HG03439 (cell line): ENCODE measurements at regions not wholly inside any gene's neighbourhood (a gene's known extent, or its start where the extent isn't known, plus 50 kb on each side); places are given as distances from the start of the nearest gene placed in this dataset.
"Not testable (repeated sequence)": the region's sequence is repeated elsewhere in the genome, so short reads cannot be mapped to it uniquely, and the experiment has no call there.

Experiments used
- ATAC-seq: cut with Tn5 transposase; IDR thresholded peaks from one replicate; pipeline ENCODE4 v1.9.1; 2021; ENCODE audit warnings: mild to moderate bottlenecking, moderate library complexity; ENCODE audit not compliant: unreplicated experiment

DNA sequence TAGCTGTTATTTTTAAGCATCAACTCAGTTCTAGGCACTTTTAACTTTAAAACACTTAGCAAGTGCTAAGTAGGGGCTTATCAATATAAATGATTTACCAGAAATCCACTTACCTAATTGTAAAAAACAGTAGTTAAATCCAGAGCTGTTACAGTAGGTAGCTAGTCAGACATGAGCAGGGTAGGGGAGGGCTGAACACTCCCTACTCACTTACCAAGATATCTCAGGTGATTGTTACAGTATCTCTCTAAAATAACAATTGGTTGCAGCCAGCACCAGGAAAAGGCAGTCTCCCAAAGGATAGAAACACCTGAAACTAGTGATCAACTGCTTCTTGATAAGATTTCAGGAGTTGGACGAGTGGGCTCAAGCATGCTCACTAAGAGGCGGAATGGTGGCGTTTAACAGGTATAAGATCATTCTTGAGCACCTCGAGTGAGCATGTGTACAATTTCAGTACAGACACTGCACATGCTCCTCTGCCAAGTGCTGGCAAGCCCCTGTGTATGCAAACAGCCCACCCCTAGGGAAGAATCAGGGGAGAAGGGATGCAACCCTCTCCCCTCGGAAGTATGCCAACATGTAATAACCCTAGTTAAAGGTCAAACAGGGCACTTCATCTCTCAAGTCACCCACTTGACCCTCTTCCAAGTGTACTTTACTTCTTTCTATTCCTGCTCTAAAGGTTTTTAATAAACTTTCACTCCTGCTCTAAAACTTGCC lies 1113.6 kb upstream of the SEL1L start:
- no peak for ATAC-seq

GRCh38 chr14:82655770-82656169 lies 1122.1 kb upstream of the SEL1L start:
- no peak for ATAC-seq

DNA sequence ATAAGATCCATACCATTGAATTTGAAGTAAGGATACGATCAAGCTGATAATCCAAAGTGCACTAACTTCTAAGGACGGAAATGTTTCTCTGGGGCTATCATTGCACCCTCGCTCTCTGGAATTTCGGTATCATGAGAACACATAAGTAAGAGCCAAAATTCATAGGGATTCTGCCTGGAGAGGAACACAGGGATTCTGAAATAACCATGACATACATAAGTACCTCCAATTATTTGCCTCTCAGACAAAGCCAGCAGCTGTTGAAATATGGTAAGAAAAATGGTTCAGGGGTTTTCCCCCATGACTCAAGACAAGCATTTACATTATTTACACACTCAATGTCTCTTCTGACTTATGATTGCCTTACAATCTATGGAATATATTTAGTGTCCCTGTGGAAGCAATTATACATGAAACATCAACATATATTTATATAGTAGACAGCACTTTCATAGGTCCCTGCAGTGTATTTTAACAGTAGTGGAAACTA lies 1123.6 kb upstream of the SEL1L start:
- no peak for ATAC-seq

- no peak for ATAC-seq
Observed at GRCh38 chr14:82661258-82661657, 1127.6 kb upstream of the SEL1L start.

- no peak for ATAC-seq
Observed at GRCh38 chr14:82667006-82667405, 1133.4 kb upstream of the SEL1L start.

GRCh38 chr14:82667501-82667900 lies 1133.8 kb upstream of the SEL1L start:
- ATAC-seq, result no peak

- no peak for ATAC-seq
Observed at GRCh38 chr14:82676403-82676802, 1142.8 kb upstream of the SEL1L start.

DNA sequence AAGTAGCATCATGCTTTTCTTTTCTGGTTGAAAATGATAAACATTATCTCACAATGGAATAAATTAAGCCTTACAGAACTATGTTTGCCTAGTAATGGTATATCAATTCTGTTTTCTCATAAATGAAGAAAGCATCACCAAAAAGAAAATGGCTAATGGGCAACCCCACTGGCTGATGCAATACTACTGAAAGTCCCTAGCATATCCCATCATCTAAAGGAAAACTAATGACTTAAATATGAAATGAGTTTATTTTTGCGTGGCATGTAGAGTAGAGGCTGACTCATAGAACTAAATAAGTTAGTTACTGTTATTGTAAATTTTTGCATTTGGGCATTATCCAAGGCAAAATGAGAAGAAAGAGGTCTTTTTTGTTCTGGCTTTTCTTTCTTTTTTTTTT lies 1156.3 kb upstream of the SEL1L start:
- ATAC-seq, result no peak

DNA sequence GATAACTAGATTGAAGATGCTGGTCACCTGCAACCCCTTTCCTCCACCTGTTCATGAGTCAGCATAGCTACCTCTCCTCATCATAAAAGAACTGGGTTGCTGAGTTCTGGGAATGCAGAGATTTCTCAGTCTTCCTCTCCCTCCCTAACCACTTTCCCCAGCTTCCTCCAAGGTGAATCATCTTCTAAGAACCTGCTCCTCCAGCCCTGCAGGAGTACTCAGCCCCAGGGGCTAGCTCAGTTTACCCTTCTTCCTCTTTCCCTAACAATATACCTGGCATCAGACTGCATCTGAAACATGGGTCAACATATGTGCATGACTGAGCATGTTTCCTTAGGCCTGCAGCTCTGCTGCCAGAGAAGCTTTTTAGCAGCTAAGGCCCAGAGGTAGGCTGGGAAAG lies 1157.5 kb upstream of the SEL1L start:
- not testable (repeated sequence) for ATAC-seq

GRCh38 chr14:82694820-82695219 lies 1161.2 kb upstream of the SEL1L start:
- no peak for ATAC-seq

- ATAC-seq, result no peak
Observed at GRCh38 chr14:82704218-82704617, 1170.6 kb upstream of the SEL1L start.

- ATAC-seq, result no peak
Observed at GRCh38 chr14:82710267-82710841, 1176.7 kb upstream of the SEL1L start.

- no peak for ATAC-seq
Observed at GRCh38 chr14:82719617-82720016, 1186.0 kb upstream of the SEL1L start.

DNA sequence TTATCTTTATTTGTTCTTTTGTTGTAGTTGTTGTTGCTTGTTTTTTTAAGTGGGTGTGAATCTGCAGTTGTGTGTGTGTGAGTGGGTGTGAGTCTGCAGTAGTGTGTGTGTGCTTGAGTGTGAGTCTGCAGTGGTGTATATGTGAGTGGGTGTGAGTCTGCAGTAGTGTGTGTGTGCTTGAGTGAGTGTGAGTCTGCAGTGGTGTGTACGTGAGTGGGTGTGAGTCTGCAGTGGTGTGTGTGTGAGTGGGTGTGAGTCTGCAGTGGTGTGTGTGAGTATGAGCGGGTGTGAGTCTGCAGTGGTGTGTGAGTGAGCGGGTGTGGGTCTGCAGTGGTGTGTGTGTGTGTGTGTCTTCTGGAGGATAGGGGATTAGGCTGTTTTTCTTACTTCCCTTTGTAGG lies 1186.8 kb upstream of the SEL1L start:
- no peak for ATAC-seq

- ATAC-seq, result no peak
Observed at GRCh38 chr14:82720946-82721345, 1187.3 kb upstream of the SEL1L start.

DNA sequence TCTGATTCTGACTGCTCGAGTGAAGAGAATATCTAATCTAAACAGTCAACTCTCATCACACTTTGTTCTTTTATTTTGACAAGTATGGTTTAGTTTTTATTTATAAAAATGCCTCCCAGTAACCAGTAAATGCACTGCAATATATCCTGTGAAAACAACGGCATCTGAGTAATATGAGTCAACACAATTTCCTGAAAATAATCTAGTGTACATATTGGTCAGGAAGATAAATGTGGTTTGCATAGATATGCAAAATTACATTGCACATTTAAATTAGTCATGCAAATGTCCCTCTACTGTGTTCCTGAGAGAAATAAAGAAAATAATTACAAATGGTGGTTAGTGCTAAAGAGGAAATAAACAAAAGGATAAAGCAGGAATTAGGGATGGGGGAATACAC lies 1190.7 kb upstream of the SEL1L start:
- no peak for ATAC-seq

DNA sequence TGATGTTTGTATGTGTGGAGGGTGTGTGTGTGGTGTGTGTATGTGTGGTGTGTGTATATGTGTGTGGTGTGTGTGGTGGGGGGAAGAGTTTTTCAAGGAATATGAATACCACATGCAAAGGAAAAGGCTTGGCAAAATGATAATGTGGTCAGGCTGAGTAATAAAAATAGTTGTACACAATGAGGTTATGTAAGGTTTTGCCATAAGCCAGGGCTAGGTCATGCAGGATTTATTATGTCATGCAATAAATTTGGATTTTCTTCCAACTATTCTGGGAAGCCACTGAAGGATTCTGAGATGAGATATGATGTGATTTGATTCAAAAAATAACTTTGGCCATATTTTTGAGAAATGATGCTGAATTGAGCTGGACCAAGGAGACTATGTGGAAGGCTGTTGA lies 1191.6 kb upstream of the SEL1L start:
- no peak for ATAC-seq

DNA sequence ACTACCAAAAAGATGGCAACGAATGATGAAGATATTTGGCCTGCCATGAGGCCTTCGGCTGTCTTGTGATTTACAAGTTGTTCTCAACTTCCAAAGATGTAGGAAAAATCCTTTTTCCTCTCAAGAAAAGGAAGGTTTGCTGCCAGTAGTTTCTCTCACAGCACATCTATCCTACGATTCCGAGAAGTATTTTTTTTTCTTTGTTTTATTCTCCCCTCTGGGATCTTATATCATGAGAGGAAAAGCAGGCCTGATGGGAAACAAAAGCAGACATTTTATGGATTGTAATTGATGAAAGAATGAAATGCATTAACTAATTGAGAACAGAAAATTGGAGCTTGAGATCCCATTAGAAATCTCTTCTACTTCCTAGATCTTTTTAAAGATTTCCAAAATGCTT lies 1197.9 kb upstream of the SEL1L start:
- no peak for ATAC-seq

DNA sequence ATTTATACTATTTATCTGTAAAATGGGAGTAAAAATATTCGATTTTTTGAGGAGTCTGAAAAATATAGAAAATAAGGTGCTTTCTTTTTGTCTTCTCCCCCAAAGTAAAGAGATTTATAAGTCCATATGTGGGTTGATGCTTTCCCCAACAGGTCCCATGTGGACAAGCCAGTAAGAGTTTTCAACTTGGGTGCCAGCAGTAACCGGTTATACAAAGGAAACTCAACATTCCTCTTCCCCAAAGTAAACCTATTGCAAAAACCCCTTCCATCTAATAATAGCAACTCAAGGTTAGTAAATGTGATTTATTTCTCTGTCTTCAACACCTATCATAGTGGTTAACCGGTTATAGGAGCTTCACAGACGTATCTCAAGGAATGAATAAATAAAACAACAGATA lies 1206.9 kb upstream of the SEL1L start:
- ATAC-seq, result no peak

DNA sequence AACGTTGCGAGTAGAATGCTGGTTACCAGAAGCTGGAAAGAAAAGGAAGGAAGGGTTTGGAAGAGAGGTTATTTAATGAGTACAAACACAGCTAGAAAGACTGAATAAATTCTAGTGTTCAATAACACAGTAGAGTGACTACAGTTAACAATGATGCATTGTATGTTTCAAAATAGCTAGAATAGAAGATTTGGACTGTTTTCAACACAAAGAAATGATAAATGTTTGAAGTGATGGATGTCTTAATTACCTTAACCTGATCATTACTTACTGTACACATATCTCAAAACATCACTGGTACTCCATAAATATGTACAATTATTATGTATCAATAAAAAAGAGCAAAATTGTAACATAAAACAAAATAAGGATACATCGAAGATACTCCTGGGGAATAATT lies 1221.8 kb upstream of the SEL1L start:
- ATAC-seq, result no peak

DNA sequence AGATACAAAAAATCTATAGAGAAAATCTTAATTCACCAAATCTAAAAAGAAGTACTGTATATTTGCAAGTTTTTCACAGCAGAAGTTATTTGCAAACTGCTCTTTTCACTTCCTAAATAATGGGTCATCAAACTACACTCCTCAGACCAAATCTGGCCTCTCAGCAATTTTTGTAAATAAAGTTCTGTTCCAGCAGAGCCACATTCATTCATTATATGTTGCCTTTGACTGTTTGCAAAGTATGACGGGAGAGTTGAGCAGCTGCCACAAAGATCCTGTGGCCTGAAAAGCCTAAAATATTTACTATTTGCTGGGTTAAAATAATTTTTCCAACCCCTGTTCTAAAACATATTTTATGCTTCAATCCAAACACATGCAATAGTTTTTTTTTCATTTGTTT lies 1222.3 kb upstream of the SEL1L start:
- no peak for ATAC-seq

- ATAC-seq, result no peak
Observed at GRCh38 chr14:82757776-82758175, 1224.1 kb upstream of the SEL1L start.

- no peak for ATAC-seq
Observed at GRCh38 chr14:82759656-82760055, 1226.0 kb upstream of the SEL1L start.
